HG03159 (cell line): ENCODE measurements at regions not wholly inside any gene's neighbourhood (a gene's known extent, or its start where the extent isn't known, plus 50 kb on each side); places are given as distances from the start of the nearest gene placed in this dataset.
A peak's percentile ranks its signal among the peaks of the same experiment; 100 is the strongest.
"Not testable (repeated sequence)": the region's sequence is repeated elsewhere in the genome, so short reads cannot be mapped to it uniquely, and the experiment has no call there.

ENCODE experiments used
- ATAC-seq: cut with Tn5 transposase; IDR thresholded peaks from one replicate; pipeline ENCODE4 v1.9.1; 2021; ENCODE audit warnings: mild to moderate bottlenecking, moderate library complexity; ENCODE audit not compliant: unreplicated experiment

- ATAC-seq: not testable (repeated sequence)
These were observed 85.1 kb upstream of the MAP4 start for GRCh38 chr3:48101301-48101650.

GRCh38 chr3:48092270-48092669, 76.1 kb upstream of the MAP4 start:
- no peak for ATAC-seq

- ATAC-seq: no peak
These were observed 74.1 kb upstream of the MAP4 start for GRCh38 chr3:48090166-48090939.

GRCh38 chr3:48088749-48089466, 72.7 kb upstream of the MAP4 start:
- ATAC-seq: peak; percentile 90

GRCh38 chr3:48088056-48088748, 72.0 kb upstream of the MAP4 start:
- peak; percentile 18 for ATAC-seq

GRCh38 chr3:48086705-48087104, 70.5 kb upstream of the MAP4 start:
- ATAC-seq: no peak

GRCh38 chr3:48084929-48085328, 68.7 kb upstream of the MAP4 start:
- ATAC-seq: no peak

- no peak for ATAC-seq
These were observed 68.0 kb upstream of the MAP4 start for GRCh38 chr3:48084170-48084569.

GRCh38 chr3:48082580-48083184, 66.5 kb upstream of the MAP4 start:
- no peak for ATAC-seq

- no peak for ATAC-seq
These were observed 61.6 kb upstream of the MAP4 start for GRCh38 chr3:48077815-48078214.

- no peak for ATAC-seq
These were observed 53.8 kb upstream of the MAP4 start for GRCh38 chr3:48070030-48070429.

- ATAC-seq: no peak
These were observed 53.1 kb upstream of the MAP4 start for GRCh38 chr3:48069339-48069738.

GRCh38 chr3:48068886-48069285, 52.7 kb upstream of the MAP4 start:
- no peak for ATAC-seq

GRCh38 chr3:48068320-48068719, 52.1 kb upstream of the MAP4 start:
- not testable (repeated sequence) for ATAC-seq

GRCh38 chr3:48067271-48067670, 51.1 kb upstream of the MAP4 start:
- no peak for ATAC-seq
